NCI-H1694 (cell line): ENCODE measurements at regions not wholly inside any gene's neighbourhood (a gene's known extent, or its start where the extent isn't known, plus 50 kb on each side); places are given as distances from the start of the nearest gene placed in this dataset.

ENCODE experiments used
- DNase-seq: peaks from one replicate; lab custom pipeline; 2025; lab: John Stamatoyannopoulos, UW

DNA sequence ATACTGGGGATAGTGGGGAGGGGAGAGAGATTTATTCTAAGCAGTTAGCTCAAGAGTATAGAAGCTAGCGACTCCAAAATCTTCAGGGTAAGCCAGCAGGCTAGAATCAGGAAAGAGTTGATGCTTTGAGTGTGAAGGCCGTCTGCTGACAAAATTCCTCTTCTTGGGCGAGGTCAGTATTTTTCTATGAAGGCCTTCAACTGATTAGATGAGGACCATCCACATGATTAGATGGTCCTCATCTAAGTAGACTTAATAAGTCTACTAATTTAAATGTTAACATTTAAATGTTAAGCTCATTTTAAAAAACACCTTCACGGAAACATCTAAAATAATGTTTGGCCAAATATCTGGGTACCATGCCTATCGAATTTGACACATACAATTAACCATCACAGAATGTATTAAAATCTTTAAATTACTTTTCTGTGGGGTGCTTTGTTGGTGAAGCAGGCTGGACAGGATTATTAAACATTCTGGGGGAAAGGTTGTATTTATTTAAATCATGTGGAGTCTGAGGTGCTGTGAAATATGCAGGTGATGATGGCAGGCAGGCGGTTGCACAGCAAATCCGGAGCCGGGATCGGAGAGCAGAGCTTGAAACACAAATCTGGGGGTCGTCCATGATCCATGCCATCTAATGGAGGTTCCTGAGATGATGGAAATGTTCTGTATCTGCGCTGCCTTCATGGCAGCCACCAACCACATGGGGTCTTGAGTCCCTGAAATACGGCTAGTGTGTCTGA, 49.8 kb upstream of the ADORA2B start:
- no peak for DNase-seq
